PFSK-1 (cell line): ENCODE measurements at regions not wholly inside any gene's neighbourhood (a gene's known extent, or its start where the extent isn't known, plus 50 kb on each side); places are given as distances from the start of the nearest gene placed in this dataset.

Experiments used
- FOXP2 ChIP-seq: optimal IDR thresholded peaks from 2 replicates; pipeline ENCODE3; 2011; ENCODE audit warnings: borderline replicate concordance, control low read depth, inconsistent platforms; ENCODE audit not compliant: insufficient read depth; ENCODE audit errors: extremely low read length, extremely low read depth
- POLR2AphosphoS5 ChIP-seq: IDR thresholded peaks from 2 replicates; pipeline ENCODE4 v1.6.1; 2012; ENCODE audit warnings: low read depth, mild to moderate bottlenecking, control low read depth, low read length, moderate library complexity
- SIN3A ChIP-seq: IDR thresholded peaks from 2 replicates; pipeline ENCODE4 v1.6.1; 2012; ENCODE audit warnings: mild to moderate bottlenecking, low read length, moderate library complexity, borderline replicate concordance; ENCODE audit not compliant: insufficient read depth
- TAF1 ChIP-seq: IDR thresholded peaks from 2 replicates; pipeline ENCODE4 v1.6.1; 2012; ENCODE audit warnings: low read length, control low read depth, borderline replicate concordance; ENCODE audit not compliant: insufficient read depth
- TF ChIP-seq, protein P1 (sequence below), 2 experiments: IDR thresholded peaks; 2 replicates each; pipeline versions ENCODE4 v1.6.1 to v1.8.0; 2011 to 2012; ENCODE audit warnings: low read depth in 2 of 2, low read length in 2 of 2, control low read depth in 1 of 2, inconsistent platforms in 1 of 2, mild to moderate bottlenecking in 1 of 2, moderate library complexity in 1 of 2; ENCODE audit not compliant: insufficient read depth in 1 of 2

DNA sequence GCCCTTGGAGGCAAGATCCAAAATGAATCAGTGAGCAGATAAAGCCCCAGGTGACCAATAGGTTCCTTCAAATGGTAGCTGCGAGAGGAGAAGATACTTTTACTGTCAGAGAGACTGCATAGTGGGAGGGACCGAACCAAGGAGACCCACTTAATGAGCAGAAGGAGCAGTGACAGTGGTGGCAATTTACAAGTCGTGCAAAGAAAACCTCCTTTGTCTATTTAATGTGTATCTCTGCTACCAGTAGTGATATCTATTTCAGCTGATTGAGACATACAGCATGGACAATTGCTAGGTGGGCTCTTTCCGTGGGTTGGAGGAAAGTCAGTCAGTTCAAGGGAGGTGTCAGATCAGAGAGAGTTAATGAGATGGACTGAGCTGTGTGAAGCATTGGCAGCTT lies 480.4 kb downstream of the GATA3 start:
- no peak for TF ChIP-seq POLR2AphosphoS5
- no peak for TF ChIP-seq SIN3A
- TF ChIP-seq TAF1: no peak
- TF ChIP-seq, protein P1, sequence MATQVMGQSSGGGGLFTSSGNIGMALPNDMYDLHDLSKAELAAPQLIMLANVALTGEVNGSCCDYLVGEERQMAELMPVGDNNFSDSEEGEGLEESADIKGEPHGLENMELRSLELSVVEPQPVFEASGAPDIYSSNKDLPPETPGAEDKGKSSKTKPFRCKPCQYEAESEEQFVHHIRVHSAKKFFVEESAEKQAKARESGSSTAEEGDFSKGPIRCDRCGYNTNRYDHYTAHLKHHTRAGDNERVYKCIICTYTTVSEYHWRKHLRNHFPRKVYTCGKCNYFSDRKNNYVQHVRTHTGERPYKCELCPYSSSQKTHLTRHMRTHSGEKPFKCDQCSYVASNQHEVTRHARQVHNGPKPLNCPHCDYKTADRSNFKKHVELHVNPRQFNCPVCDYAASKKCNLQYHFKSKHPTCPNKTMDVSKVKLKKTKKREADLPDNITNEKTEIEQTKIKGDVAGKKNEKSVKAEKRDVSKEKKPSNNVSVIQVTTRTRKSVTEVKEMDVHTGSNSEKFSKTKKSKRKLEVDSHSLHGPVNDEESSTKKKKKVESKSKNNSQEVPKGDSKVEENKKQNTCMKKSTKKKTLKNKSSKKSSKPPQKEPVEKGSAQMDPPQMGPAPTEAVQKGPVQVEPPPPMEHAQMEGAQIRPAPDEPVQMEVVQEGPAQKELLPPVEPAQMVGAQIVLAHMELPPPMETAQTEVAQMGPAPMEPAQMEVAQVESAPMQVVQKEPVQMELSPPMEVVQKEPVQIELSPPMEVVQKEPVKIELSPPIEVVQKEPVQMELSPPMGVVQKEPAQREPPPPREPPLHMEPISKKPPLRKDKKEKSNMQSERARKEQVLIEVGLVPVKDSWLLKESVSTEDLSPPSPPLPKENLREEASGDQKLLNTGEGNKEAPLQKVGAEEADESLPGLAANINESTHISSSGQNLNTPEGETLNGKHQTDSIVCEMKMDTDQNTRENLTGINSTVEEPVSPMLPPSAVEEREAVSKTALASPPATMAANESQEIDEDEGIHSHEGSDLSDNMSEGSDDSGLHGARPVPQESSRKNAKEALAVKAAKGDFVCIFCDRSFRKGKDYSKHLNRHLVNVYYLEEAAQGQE (IDR thresholded peaks at IDR 0.05; ENCODE audit: insufficient read depth in 1 of 2, low read depth in 2 of 2, low read length in 2 of 2): no peak
- no peak for TF ChIP-seq FOXP2
